ENCODE measurements at regions not wholly inside any gene's neighbourhood (a gene's known extent, or its start where the extent isn't known, plus 50 kb on each side); places are given as distances from the start of the nearest gene placed in this dataset.

DNA sequence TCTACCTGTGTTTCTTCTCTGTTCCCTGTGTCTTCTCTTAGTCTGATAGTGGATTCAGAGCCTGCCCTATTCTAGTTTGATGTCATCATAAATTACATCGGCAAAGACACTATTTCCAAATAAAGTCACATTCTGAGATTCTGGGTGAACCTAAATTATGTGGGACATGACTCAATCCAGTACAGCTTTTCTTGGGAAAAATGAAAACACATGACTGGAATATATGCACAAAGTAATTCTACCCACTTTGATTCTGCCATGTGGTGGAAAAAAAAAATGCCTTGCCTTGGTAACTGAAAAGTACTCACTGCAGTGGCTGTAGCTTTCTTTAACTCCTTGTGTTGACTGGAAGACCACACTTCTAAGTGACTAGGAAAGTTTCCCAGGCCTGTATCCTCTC lies 73.7 kb downstream of the LRATD1 start:
- TF ChIP-seq, protein P1, sequence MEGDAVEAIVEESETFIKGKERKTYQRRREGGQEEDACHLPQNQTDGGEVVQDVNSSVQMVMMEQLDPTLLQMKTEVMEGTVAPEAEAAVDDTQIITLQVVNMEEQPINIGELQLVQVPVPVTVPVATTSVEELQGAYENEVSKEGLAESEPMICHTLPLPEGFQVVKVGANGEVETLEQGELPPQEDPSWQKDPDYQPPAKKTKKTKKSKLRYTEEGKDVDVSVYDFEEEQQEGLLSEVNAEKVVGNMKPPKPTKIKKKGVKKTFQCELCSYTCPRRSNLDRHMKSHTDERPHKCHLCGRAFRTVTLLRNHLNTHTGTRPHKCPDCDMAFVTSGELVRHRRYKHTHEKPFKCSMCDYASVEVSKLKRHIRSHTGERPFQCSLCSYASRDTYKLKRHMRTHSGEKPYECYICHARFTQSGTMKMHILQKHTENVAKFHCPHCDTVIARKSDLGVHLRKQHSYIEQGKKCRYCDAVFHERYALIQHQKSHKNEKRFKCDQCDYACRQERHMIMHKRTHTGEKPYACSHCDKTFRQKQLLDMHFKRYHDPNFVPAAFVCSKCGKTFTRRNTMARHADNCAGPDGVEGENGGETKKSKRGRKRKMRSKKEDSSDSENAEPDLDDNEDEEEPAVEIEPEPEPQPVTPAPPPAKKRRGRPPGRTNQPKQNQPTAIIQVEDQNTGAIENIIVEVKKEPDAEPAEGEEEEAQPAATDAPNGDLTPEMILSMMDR (IDR thresholded peaks at IDR 0.05) = no peak
- TF ChIP-seq POLR2A (IDR thresholded peaks at IDR 0.05) (no peak), POLR2AphosphoS5 (IDR thresholded peaks at IDR 0.05) (no peak)
